ENCODE measurements at regions not wholly inside any gene's neighbourhood (a gene's known extent, or its start where the extent isn't known, plus 50 kb on each side); places are given as distances from the start of the nearest gene placed in this dataset.
A peak's percentile ranks its signal among the peaks of the same experiment; 100 is the strongest.

- H3K4me3 ChIP-seq (ENCODE audit: low read depth, low read length): no peak overlapping the region
- DNase-seq (ENCODE audit: low read depth): no peak
- no peak for TF ChIP-seq CTCF (conservative IDR thresholded peaks at IDR 0.05; ENCODE audit: low read depth, low read length)
Measured at GRCh38 chr13:48852911-48853727, 122.6 kb upstream of the FNDC3A start.

GRCh38 chr13:48853728-48854102 lies 122.0 kb upstream of the FNDC3A start:
- H3K4me3 ChIP-seq (ENCODE audit: low read depth, low read length): no peak overlapping the region
- DNase-seq (ENCODE audit: low read depth): peak; percentile 50
- TF ChIP-seq CTCF (conservative IDR thresholded peaks at IDR 0.05; ENCODE audit: low read depth, low read length): no peak

GRCh38 chr13:48857576-48857975 lies 118.1 kb upstream of the FNDC3A start:
- no peak overlapping the region for H3K4me3 ChIP-seq (ENCODE audit: low read depth, low read length)
- TF ChIP-seq CTCF (conservative IDR thresholded peaks at IDR 0.05; ENCODE audit: low read depth, low read length): no peak
- DNase-seq (ENCODE audit: low read depth): no peak

GRCh38 chr13:48858122-48858902 lies 117.4 kb upstream of the FNDC3A start:
- no peak for TF ChIP-seq CTCF (conservative IDR thresholded peaks at IDR 0.05; ENCODE audit: low read depth, low read length)
- H3K4me3 ChIP-seq (ENCODE audit: low read depth, low read length): no peak overlapping the region
- no peak for DNase-seq (ENCODE audit: low read depth)

- no peak overlapping the region for H3K4me3 ChIP-seq (ENCODE audit: low read depth, low read length)
- TF ChIP-seq CTCF (conservative IDR thresholded peaks at IDR 0.05; ENCODE audit: low read depth, low read length): no peak
- DNase-seq (ENCODE audit: low read depth): no peak
Measured at GRCh38 chr13:48859272-48860105, 116.2 kb upstream of the FNDC3A start.

GRCh38 chr13:48860364-48860763 lies 115.3 kb upstream of the FNDC3A start:
- H3K4me3 ChIP-seq (ENCODE audit: low read depth, low read length): no peak overlapping the region
- TF ChIP-seq CTCF (conservative IDR thresholded peaks at IDR 0.05; ENCODE audit: low read depth, low read length): no peak
- DNase-seq (ENCODE audit: low read depth): no peak

All from epithelial cell of proximal tubule (primary cell).